GM12872 (cell line): ENCODE measurements at regions not wholly inside any gene's neighbourhood (a gene's known extent, or its start where the extent isn't known, plus 50 kb on each side); places are given as distances from the start of the nearest gene placed in this dataset.

ENCODE experiments used
- CTCF ChIP-seq: IDR thresholded peaks from 3 replicates; pipeline ENCODE4 v1.5.1; 2011; ENCODE audit warnings: low read depth, mild to moderate bottlenecking, low read length, moderate library complexity; ENCODE audit not compliant: insufficient read depth

- TF ChIP-seq CTCF, result no peak
Observed at GRCh38 chr15:61660579-61660978, 399.7 kb downstream of the VPS13C start.

- no peak for TF ChIP-seq CTCF
Observed at GRCh38 chr15:61659566-61660190, 400.6 kb downstream of the VPS13C start.

- TF ChIP-seq CTCF, result no peak
Observed at GRCh38 chr15:61657461-61657860, 402.8 kb downstream of the VPS13C start.

- no peak for TF ChIP-seq CTCF
Observed at GRCh38 chr15:61656391-61656790, 403.9 kb downstream of the VPS13C start.

- no peak for TF ChIP-seq CTCF
Observed at GRCh38 chr15:61655881-61656280, 404.4 kb downstream of the VPS13C start.

GRCh38 chr15:61654918-61655317 lies 405.3 kb downstream of the VPS13C start:
- TF ChIP-seq CTCF, result no peak

- no peak for TF ChIP-seq CTCF
Observed at GRCh38 chr15:61654002-61654740, 406.1 kb downstream of the VPS13C start.
